SK-N-MC (cell line): ENCODE measurements at regions not wholly inside any gene's neighbourhood (a gene's known extent, or its start where the extent isn't known, plus 50 kb on each side); places are given as distances from the start of the nearest gene placed in this dataset.
"Not testable (repeated sequence)": the region's sequence is repeated elsewhere in the genome, so short reads cannot be mapped to it uniquely, and the experiment has no call there.

Source experiments
- EZH2 ChIP-seq: fragments of 200-600 bp; sonication (generic); IDR thresholded peaks from one replicate; pipeline ENCODE4 v1.6.1; 2017; ENCODE audit warnings: antibody characterized with exemption
- POLR2AphosphoS5 ChIP-seq: IDR thresholded peaks from 2 replicates; pipeline ENCODE4 v1.6.1; 2012; ENCODE audit warnings: mild to moderate bottlenecking, low read depth, low read length, borderline replicate concordance

DNA sequence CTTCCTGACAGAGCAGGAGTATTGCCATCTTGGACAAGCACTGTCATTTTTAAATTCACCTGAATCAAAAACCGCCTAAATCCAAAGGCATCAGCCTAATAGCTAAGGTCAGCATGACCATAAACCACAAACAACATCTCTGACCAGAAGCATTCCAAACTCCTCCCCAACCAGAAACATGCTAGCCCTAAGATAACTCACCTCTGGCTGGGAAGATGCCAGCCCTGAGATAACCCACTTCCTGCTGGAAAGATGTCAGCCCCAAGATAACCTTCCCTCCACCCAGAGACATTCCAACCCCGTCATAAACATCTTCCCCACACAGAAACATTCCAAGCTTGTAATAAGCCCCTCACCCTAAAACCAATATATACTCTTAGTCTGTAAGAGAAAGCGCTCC, 250.1 kb upstream of the NRP1 start:
- TF ChIP-seq POLR2AphosphoS5, EZH2: not testable (repeated sequence)
